ENCODE measurements at regions not wholly inside any gene's neighbourhood (a gene's known extent, or its start where the extent isn't known, plus 50 kb on each side); places are given as distances from the start of the nearest gene placed in this dataset.
"Not testable (repeated sequence)": the region's sequence is repeated elsewhere in the genome, so short reads cannot be mapped to it uniquely, and the experiment has no call there.

DNA sequence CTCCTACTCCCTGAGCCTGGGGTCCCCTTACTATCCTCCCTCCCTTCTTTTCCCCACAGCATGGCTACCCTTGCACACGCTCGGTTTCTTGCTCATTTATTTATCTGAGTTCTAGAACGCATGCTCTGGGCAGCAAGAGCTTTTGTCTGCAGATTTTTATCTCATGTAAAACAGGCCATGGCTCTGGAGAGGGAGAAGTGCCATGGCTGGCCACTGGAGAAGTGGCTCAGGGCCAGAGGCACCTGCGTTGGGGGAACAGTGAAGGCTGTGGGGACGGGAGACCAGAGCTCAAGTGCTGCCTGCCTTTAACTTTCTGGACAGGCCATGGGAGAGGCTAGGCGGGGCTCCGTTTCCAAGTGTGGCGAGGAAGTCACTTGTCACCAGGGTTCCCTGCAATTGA is 177.7 kb upstream of the SULF2 start:
- no peak for DNase-seq (ENCODE audit: low read depth)

DNA sequence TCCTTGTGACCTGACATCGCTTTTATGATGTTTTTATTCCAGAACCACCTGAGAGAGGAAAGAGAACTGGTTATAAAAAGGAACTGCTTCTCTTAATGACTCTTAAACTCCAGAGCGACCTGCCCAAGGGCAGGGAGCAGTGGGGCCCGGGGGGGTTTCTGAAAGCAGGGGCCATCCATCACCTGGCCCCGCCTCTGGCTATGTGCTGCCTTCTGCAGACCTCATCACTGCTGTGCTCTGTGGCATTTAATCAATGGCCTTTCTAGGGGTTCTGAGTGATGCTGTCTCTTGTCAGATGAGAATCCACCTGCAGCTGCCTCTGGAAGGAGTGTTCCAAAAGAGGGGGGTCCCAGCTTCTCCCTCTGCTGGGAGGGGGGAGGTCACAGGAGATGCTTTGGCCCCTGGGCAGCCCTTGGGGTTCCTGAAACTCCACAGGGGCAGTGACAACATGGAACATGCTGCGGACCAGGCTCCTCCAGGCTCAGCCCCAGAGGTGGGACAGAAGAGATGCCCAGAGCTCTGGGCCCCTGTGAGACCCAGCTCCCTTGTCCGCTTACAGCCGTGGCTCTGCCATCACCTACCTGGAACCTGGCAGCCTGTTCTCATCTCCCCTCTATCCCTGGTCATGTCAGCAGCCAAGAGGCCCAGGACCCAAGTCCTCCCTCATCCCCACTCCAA is 177.1 kb upstream of the SULF2 start:
- DNase-seq (ENCODE audit: low read depth), result no peak

DNA sequence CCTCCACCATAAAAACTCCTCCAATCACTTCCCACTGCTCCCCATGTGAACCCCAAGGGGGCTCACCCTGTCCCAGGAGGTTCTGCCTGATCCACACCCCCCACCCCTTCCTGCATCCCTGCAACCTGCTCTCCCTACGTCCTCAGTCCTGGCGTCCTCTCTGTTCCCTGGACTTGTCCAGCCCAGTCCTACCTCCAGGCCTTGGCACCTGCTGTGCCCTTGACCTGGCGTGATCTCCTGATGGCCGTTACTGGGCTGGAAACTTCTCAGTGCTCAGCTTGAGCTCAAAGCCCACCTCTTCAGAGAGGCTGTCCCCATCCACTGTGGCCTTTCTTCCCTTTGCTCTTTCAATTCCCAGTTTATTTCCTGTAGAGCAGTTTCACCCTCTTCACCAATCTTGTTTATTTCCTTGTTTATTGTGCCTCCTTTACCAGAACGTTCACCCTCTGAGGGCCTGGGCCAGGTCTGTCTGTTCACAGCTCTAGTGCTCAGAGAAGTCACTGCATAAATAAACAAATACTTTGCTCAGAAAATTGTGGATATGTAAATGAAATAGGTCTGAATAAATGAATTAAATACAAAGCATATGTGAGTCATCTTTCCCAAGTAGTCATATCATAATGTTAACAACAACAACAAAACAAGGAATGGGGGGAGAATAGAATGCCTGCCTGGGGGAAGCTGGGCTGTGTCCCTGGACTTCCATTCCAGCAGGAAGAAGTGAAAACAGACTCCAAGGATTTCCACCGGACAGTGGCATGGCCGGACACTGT is 175.7 kb upstream of the SULF2 start:
- no peak for DNase-seq (ENCODE audit: low read depth)

DNA sequence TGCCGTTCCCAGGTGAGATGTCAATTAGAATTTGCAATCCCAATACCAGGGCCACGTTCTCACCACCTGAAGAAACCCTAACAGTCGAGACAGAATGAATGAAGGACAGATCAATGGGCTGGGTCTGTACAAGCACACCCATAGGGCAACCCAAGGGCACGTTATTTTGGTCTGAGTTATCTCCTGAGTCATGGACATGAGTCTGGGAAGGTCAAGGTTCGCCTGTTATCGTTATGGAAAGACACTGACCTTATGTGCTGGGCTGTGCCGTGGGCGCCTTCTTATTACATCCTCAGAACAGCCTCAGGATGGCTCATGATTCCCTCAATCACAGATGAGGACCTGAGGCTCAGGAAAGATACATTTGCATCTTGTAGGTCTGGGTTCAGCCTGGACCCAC is 175.0 kb upstream of the SULF2 start:
- DNase-seq (ENCODE audit: low read depth), result no peak

DNA sequence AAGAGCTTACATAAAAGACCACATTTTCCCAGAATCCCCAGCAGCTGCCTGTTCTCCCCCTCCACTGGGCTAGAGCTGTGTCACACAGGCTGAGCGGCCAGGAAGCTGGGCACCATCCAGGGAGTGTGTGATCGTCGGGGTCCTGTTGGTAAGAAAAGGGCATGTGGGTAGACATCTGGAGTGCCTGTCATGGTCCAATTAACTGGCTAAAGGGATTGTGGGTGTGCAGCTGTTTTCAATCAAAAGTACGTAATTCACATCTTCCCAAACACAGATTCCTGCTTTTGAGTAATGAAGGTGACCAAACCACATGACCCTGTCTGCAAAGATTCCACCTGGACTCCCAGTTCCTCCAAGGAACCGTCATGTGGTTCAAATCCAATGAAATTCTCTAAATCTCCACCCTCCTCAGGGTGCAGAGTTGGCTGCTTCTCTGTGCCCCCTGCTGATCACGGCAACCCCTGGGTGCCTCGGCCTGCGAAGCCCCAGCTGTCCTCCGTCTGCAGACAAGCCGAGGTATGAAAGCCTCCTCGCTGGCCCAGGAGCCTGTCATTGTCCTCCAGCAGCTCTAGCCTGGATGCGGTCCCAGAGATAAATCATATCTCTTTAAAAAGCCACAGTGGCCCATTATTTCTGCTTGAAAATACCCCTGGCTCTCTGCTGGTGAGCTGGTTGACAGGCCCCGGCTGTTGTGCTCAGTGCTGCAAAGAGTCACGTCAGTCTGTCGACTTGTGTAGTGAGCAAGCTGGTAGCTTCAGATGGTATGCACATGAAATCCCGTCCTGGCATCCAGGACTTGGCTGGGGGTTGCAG is 172.9 kb upstream of the SULF2 start:
- not testable (repeated sequence) for DNase-seq (ENCODE audit: low read depth)

DNA sequence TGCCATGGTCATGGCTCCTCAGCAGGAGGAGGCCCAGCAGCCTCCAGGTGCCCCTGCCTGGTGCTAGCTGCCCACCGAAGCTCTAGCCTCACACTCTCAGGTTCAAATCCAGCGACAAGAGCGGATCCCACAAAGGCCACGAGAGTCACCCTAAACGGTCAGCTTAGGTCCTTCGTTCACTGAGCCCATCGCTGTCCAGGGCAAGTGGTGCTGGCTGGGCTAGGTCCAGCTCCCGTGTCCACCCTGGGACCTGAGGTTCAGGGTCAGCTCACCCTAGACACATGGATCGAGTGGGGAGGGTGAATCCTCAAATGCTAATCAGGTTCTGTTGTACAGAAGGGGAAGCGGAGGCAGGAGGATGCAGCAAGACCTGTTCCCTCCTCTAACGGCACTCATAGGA is 171.9 kb upstream of the SULF2 start:
- no peak for DNase-seq (ENCODE audit: low read depth)

DNA sequence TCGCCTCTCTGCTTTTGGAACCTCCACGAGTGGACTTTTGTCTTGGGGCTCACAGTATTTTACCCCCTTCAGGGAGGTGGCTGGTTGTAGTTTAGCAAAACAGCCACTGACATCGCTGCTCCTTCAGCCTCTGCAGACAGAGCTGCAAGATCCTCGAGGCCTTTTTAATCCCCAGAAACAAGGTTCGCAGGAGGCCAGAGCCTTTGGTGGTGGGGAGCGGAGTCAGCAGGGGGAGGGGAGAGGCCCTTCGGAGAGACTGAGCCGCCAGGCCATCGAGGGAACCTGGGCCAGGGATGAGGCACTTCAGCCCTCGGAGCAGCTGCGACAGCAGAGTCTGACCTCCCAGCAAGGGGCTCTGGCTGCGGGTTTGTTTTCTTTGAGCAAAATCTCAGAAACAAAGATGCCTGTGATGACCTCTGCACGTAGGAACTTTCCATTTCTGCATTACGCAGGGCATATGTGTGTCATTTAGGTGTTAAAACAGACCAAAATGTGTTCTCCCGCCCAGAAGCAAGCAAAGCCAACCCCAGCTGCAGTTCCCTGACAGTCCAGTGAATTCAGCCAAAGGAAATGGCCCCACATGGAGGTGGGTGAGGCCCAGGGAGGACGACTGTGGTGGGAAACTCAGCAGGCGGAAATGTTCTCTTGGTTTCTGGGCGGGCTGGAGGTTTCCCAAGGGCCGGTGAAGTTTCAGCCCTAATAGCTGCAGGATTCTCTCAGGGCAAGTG is 171.2 kb upstream of the SULF2 start:
- no peak for DNase-seq (ENCODE audit: low read depth)

GRCh38 chr20:47953471-47953870 is 168.2 kb upstream of the SULF2 start:
- no peak for DNase-seq (ENCODE audit: low read depth)

DNA sequence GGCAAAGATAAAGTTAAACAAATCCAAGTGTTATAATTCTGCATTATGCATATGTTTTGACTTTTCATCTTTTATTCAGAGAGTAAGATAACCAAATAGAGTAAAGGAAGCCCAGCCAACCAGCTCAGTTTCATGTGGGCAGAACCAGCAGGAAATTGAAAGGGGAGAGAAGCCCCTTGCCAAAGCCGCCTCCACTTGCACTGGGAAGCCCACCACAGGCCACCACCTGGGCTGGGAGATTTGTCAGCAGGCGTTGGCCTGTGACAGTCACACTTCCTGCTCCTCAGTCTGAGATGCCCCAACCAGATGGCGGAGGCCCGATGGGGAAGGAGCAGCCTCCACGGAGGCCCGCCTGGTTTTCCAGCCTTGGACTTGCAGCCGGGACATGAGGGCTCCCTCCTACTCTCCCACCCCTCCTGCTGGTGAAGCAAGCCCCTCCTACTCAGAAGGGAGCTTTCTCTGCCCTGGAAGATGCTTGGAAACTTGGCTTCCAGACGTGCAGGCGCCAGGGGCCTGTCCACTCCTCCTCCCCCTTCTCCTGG is 166.8 kb upstream of the SULF2 start:
- DNase-seq (ENCODE audit: low read depth), result no peak

- DNase-seq (ENCODE audit: low read depth), result no peak
Observed at GRCh38 chr20:47951521-47951971, 166.3 kb upstream of the SULF2 start.

DNA sequence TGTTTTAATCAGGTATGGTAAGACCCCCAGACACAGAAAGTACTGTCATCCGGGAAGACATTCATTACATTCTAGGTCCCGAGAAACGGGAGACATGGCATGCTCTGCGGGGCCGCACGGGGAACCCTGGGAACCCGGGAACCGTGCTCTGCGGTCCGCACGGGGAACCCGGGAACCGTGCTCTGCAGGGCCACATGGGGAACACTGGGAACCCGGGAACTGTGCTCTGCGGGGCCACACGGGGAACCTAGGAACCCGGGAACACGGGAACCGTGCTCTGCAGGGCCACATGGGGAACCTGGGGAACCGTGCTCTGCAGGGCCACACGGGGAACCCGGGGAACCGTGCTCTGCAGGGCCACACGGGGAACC is 165.6 kb upstream of the SULF2 start:
- DNase-seq (ENCODE audit: low read depth), result no peak

- no peak for DNase-seq (ENCODE audit: low read depth)
Observed at GRCh38 chr20:47950124-47950912, 165.0 kb upstream of the SULF2 start.

DNA sequence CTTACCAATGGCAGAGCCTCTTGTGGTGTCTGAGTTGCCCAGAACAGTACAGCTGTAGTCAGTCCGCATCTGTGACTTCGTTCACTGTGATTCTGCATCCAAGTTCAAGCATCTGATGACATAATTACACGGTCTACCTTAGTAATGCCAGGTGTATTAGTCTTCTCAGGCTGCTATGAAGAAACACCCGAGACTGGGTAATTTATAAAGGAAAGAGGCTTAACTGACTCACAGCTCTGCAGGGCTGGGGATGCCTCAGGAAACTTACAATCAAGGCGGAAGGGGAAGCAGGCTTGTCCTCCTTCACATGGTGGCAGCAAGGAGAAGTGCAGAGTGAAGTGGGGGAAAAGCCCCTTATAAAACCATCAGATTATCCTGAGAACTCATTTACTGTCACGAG is 163.9 kb upstream of the SULF2 start:
- no peak for DNase-seq (ENCODE audit: low read depth)

- no peak for DNase-seq (ENCODE audit: low read depth)
Observed at GRCh38 chr20:47944682-47945081, 159.4 kb upstream of the SULF2 start.

- no peak for DNase-seq (ENCODE audit: low read depth)
Observed at GRCh38 chr20:47941869-47942268, 156.6 kb upstream of the SULF2 start.

- DNase-seq (ENCODE audit: low read depth), result no peak
Observed at GRCh38 chr20:47940101-47940813, 155.0 kb upstream of the SULF2 start.

- DNase-seq (ENCODE audit: low read depth), result no peak
Observed at GRCh38 chr20:47936612-47937011, 151.3 kb upstream of the SULF2 start.

- DNase-seq (ENCODE audit: low read depth), result no peak
Observed at GRCh38 chr20:47934761-47935160, 149.5 kb upstream of the SULF2 start.

DNA sequence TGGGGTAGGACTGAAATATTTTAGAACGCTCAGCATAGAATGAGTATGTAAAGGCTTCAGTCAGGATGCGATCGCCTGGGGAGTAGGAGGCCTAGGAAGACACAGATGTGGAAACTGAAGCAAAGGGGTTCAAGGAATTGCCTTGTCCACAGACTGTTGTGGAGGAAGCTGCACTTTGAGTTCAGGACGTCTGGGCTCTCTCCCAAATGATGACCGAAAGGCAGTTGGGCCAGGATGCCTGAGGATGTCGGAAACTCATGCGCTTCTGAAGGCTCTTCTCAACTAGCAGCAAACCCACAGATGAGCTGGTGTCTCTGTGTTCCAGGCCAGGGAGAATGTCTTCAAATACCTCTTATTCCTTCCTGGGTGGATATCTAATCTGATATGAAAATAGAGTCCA is 146.2 kb upstream of the SULF2 start:
- DNase-seq (ENCODE audit: low read depth), result no peak

DNA sequence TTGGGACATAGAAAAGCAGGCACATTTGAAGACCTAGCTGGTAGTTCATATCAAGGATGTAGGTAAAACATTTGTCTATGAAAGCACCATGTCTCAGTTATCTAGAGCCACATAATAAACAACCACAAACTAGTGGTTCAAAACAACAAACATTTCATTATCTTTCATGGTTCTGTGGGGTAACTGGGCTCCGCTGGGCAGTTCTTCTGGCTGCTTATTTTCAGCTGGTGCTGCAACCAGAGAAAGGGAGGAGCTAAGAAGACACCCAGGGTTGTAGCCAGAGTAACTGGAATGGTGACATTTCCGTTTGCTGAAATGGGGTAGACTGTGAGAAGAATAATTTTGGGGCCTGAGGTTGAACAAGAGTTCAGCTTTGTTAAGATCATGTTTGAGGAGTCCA is 145.7 kb upstream of the SULF2 start:
- no peak for DNase-seq (ENCODE audit: low read depth)
